VCaP (cell line): ENCODE measurements at regions not wholly inside any gene's neighbourhood (a gene's known extent, or its start where the extent isn't known, plus 50 kb on each side); places are given as distances from the start of the nearest gene placed in this dataset.

Source experiments
- H3K27ac ChIP-seq: fragments of 450-650 bp; 2 replicates; pipeline ENCODE4 v1.5.1; 2017
- TF ChIP-seq, protein P1 (sequence below): fragments of 450-650 bp; conservative IDR thresholded peaks from 2 replicates; pipeline ENCODE4 v1.5.1; 2017; ENCODE audit warnings: mild to moderate bottlenecking, moderate library complexity

DNA sequence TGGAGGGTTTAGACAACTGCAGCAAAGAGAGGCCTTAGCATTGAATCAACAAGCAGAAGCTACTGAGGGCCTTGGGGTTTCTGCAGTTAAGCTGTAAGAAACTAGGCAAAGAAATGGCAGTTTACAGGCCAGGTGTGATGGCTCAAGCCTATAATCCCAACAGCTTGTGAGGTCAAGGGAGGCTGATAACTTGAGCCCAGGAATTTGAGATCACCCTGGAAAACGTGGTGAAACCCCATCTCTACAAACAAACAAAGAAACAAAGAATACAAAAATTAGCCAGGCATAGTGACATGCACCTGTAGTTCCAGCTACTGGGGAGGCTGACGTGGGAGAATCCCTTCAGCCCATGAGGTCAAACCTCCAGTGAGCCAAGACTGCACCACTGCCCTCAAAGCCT, 421.6 kb upstream of the CHST9 start:
- H3K27ac ChIP-seq, result no peak overlapping the region
- TF ChIP-seq, protein P1, sequence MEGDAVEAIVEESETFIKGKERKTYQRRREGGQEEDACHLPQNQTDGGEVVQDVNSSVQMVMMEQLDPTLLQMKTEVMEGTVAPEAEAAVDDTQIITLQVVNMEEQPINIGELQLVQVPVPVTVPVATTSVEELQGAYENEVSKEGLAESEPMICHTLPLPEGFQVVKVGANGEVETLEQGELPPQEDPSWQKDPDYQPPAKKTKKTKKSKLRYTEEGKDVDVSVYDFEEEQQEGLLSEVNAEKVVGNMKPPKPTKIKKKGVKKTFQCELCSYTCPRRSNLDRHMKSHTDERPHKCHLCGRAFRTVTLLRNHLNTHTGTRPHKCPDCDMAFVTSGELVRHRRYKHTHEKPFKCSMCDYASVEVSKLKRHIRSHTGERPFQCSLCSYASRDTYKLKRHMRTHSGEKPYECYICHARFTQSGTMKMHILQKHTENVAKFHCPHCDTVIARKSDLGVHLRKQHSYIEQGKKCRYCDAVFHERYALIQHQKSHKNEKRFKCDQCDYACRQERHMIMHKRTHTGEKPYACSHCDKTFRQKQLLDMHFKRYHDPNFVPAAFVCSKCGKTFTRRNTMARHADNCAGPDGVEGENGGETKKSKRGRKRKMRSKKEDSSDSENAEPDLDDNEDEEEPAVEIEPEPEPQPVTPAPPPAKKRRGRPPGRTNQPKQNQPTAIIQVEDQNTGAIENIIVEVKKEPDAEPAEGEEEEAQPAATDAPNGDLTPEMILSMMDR, result no peak

DNA sequence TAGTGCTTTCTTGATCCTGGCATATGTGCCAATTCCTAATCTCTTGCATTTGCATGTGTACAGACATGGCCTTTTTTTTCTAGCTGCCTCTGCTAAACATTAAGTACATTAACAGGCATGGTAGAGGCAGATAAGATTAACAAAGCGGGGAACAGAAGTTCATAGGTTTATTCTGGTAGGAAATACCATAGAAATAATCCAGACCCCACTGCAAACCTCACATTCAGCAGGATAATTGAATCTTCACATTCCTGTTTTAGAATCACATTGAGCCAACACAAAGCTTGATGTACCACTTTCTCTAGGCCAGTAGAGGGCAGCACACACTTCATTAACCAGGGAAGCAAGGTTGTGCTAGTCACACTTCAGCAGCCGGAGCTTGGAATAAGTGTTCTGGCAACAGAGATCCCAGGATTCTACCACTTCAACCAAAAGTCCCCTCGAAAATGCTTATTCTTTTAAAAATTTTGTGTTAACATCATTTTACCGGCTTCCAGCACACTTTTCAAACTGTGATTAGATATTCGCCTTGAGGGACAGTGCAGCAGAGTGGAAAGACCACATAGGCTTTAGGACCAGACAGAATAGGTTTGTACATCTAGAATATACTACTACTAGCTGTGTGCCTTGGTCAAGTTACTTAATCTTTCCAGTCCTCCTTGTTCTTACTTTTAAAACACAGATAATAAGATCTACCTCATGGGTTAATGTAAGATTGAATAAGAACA, 420.2 kb upstream of the CHST9 start:
- TF ChIP-seq, protein P1, result peak; percentile 82
- H3K27ac ChIP-seq, result no peak overlapping the region

DNA sequence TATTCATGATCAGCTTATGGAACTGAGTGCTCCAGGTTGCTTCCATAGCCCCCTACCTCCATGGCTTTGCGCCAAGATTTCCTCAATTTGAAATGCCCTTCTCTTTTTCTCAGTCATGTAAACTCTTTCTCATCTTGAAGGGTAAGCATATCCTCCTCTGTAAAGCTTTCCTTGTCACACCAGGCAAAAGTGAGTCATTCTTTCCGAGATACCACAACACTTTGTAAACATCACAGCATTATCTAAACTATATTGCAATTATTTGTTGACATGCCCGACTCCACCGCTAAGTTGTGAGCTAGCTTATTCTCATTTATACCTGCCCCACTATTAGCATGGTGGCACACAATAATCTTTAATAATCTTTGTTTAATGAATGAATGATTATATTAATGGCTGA, 419.5 kb upstream of the CHST9 start:
- H3K27ac ChIP-seq, result no peak overlapping the region
- TF ChIP-seq, protein P1, result no peak

DNA sequence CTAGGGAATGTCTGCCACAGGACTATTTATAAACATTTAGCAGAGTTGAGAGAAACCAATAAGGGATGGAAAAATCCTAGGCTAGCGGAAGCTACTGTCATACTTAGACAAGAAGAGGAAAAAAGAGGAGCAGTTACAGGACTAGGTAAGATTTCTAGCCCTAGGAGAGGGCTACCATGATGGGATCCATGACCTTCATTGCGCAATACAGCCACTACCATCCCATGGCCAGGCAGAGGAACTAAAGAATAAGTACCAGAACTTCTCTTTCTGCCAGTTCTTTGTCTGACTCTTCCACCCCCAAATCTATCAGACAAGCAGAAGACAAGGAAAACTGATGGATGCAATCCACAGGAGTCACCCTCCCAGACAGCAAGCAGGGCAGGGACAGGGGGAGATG, 417.0 kb upstream of the CHST9 start:
- no peak overlapping the region for H3K27ac ChIP-seq

DNA sequence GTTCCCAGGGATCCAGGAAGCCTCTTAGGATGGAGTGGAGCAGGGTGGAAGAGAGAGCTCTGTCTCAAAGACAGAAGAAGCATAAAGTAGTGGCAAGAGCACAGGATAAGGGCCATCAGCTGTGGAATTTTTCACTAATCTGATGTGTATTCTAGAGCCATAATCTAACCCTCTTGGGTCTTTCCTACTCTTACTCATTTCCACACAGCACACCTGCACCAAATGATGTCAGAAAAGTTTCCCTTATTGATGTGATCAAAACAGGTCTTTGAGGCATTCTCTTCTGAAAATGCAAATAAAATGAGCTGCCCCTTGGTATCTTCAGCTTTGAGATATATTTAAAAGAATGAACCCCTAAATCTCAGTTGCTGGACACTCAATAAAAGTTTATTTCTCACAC, 415.1 kb upstream of the CHST9 start:
- no peak overlapping the region for H3K27ac ChIP-seq
- TF ChIP-seq, protein P1, result no peak

More for the DNA sequence above, 417.0 kb upstream of the CHST9 start:
- TF ChIP-seq, protein P1, result no peak

DNA sequence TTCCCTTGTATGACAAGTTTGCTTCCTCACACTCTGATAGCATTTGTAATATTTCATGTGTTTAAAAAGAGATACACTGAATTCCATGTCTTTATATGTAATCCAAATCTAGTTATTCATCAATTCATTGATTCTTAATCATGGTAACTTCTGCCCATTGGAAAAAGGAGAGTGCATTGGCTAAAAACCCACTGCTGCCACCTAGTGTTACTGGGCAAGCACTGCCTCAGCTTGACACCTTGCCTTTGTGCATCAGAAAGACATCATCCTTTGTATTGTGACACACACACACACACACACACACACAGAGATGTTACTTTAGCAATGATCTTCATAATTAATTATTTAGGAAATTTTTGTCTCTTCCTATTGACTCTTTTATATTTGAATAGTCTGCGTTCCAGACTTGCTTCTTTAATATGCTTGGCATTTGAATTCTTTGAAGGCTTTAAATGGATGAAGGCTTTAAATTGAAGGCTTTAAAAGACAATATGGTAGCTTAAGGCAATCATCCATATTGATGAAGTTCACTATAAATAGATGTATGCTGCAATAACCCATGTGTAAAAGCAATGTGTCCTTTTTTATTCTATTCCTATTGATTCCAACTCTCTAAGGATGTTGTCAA, 414.2 kb upstream of the CHST9 start:
- no peak overlapping the region for H3K27ac ChIP-seq
- TF ChIP-seq, protein P1, result peak; percentile 94

DNA sequence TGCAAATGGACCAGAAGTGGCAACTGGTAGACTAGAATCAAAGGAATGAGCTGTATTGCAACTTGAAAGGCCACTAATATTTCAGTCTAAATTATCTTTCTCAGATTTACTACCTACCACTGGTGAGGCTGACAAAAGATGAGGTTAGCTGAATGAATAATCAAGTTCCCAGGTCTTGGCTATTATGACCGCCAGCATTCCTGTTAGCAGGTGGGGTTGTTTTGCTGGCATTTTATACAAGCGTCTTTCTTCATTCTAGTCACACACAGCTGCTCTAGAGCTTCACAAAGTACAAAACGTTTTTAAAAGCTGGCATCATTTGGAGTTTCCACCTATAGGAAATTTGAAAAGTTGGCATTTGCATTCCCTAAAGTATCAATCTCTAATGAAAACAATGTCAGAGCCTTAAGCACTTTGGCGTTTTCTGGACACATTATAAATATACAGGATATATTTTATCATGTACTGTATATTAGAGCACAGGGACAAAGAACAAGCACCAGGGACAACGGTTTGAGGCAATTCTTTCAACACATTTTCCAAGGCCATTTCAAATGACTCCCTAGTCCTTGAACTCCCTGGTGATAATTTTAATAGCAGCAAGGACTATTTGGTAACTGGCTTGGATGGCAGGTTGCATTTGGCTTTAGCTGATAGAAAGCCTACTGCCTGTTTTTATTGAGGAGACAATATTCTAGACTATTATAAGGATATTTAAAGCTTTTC, 410.2 kb upstream of the CHST9 start:
- TF ChIP-seq, protein P1, result no peak

More for the DNA sequence above, 410.2 kb upstream of the CHST9 start:
- no peak overlapping the region for H3K27ac ChIP-seq
